GM18505 (cell line): ENCODE measurements at regions not wholly inside any gene's neighbourhood (a gene's known extent, or its start where the extent isn't known, plus 50 kb on each side); places are given as distances from the start of the nearest gene placed in this dataset.

Source experiments
- ATAC-seq: cut with Tn5 transposase; IDR thresholded peaks from one replicate; pipeline ENCODE4 v1.9.1; 2021; ENCODE audit not compliant: unreplicated experiment
- POLR2A ChIP-seq: IDR thresholded peaks from 4 replicates; pipeline ENCODE4 v1.6.1; 2011; ENCODE audit warnings: borderline replicate concordance; ENCODE audit not compliant: insufficient read depth, insufficient read length; ENCODE audit errors: extremely low read depth

DNA sequence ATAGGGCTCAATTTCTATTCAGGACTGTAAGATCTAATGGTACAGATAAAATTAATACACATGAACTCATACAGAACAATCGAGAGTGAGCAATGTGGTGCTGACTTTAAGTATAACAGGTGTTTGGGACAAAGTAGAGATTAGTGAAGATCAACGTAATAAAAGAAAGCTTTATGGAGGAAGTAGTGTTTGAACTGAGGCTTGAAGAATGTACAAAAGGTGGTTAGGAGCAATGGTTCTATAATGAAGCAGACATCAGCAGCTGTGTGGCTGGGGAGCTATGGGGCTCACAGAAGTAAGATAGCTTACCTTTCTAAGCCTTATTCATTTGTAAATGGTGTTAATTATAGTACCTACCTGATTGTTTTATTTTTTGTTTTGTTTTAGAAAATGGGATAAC, 275.4 kb upstream of the RGMB start:
- no peak for TF ChIP-seq POLR2A
- no peak for ATAC-seq

DNA sequence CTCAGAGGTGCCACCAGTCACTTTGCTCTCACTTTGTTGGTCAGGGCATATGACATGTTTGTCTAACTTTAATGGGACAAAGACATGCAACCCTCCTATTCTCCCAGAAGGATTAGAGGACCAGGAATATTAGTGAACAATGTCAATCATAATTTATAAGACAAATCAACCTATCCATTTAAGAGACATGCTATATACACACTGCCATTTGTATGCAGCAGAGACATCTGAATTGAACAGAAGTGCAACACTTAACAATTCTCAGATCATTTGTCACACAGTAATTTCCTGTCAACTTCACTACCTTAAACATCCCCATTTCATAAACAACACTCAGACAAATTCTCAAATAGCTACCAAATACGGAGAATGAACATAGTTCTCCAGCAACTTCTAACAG, 273.6 kb upstream of the RGMB start:
- TF ChIP-seq POLR2A: no peak
- ATAC-seq: no peak

DNA sequence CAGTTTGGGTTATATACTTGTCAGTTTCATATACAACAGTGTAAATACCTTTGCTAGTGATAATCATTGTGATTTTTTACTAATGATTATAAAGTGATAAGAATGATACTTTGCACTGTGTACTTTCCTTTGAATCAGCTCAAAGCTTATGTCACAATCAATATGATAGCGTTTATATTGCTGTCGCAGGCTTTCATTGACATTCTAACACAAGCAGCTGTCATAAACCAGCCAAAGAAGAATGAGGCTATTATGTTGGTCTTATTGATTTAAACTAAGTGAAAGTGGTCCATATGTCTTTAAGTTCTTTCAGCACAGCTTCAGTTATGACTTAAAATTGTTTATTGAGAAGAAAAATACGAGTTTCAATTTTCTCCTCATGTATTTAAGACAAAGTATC, 272.7 kb upstream of the RGMB start:
- TF ChIP-seq POLR2A: no peak
- ATAC-seq: no peak

DNA sequence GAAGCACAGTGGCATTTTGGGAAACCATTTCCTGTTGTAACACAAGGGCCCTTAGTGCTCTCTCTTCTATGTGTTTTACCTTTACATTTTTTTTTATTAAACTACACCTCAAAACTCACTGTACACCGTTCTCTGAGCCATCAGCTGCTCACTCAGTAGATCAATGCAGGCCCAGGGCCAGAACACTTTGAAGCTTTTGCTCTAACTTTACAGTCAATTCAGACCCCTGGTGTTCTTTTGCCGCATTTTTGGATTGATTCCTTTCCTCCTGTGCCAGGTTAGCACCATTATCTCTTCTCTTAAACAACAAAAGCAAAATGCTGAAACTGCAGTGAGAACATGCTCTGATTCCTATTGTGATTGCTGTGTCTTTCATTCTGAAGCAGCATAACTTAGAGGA, 269.8 kb upstream of the RGMB start:
- no peak for TF ChIP-seq POLR2A
- no peak for ATAC-seq

DNA sequence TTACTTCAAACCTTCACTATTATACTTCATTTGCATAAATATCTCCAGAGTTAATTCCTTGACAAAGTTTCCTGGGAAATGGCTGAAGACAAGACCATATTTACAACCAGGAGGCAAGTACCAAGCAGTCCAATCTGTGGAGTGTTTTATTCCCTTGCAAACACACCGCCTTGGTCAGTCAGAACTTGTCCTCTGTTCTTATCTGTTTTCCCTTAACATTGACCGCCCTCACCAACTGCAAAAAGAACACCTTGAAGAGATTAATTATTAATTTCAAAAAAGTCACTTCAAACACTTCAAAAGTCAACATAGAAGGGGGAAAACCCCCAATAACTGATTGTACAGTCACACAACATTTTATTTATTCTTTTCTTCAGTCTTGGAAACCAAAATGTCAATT, 269.0 kb upstream of the RGMB start:
- no peak for ATAC-seq
- TF ChIP-seq POLR2A: no peak

DNA sequence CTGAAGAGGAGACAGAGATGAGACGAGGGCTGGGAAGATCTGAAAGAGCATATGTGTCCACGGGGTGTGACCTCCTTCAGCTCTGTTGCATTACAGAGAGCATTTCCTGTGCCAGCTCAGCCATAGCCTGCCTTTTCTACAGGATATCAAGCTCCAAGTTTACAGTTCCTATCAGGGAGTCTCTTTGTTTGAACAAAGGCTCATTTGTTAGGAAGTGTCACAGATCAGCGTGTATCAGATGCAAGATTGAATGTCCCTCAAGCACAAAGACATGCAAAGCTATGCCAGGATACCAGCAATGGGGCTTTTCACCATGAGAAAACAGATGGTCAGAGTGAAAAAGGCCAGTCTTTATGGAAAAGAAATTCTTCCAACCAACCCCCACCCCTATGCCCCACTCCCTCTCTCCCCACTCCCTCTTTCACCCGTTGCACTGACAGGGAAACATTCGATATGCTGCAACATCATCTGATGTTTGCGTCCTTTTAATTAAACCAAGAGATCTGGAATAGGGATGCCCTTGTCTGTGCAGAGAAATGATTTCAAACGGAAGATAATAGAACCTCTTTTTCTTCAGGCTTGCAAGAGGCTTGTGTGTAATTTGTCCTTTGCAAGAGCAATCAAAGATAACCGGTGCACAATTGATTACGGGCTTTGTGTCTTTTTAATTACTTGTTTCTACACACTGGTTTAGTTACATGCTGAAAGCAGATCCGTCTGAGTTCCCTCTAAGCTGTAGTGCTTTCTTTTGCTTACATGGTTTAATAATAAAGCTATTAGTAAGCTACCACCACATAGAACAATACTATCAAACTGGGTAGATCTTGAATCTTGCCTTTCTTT, 263.1 kb upstream of the RGMB start:
- no peak for ATAC-seq
- TF ChIP-seq POLR2A: no peak

DNA sequence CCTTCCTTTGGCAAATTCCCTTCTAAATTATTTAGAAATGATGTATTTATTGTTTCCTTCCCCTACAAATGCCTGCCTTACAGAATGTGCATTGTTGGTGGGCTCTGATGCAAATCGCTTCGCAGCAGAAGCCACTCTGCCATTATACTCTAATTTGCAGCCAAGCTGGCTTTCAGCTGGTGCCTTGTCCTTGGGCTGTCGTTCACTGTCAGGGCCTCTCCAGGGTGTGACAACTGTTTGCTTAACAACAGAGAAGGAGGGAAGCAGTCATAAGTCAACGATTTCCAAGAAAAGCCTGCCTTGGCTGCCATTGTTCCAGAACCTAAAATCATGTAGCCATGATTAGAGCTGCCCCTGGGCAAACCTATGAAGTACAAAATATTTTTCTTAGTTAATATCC, 260.1 kb upstream of the RGMB start:
- TF ChIP-seq POLR2A: no peak

DNA sequence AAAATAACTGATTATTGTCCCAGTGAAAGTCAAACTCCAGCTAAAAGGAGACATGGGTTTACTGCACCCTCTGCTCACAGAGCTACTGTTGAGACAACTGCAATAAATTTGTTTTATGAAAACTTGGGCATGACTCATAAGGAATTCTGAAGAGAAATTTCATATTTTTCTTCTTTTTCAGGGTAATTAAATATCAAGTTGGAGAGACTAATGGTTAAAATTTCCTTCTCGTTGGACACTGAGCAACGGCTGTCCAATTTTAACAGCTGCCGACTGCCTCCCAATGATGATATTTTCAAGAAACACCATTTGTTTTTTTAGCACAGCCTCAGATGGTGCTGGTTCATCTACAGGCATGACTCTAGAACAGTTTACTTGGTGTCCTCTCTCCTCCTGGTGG, 259.2 kb upstream of the RGMB start:
- ATAC-seq: no peak

More for the DNA sequence above, 260.1 kb upstream of the RGMB start:
- ATAC-seq: no peak

DNA sequence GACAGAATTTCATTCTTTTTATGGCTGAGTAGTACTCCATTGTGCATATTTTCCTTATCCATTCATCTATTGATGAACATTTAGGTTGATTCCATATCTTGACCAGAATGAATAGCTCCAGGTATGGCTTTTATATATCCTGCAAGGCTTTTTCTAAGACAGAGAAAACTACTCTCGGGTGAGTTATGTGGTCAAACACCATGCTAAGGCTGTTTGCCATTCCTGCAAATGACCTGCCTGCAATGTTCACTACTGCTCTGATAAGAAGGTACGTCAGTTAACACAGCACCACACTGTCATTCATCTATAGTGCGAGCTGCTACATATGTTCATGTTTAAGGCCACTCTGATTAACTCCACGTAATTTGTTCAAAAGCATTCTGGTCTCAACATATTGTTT, 256.8 kb upstream of the RGMB start:
- ATAC-seq: no peak
- TF ChIP-seq POLR2A: no peak

More for the DNA sequence above, 259.2 kb upstream of the RGMB start:
- TF ChIP-seq POLR2A: no peak

DNA sequence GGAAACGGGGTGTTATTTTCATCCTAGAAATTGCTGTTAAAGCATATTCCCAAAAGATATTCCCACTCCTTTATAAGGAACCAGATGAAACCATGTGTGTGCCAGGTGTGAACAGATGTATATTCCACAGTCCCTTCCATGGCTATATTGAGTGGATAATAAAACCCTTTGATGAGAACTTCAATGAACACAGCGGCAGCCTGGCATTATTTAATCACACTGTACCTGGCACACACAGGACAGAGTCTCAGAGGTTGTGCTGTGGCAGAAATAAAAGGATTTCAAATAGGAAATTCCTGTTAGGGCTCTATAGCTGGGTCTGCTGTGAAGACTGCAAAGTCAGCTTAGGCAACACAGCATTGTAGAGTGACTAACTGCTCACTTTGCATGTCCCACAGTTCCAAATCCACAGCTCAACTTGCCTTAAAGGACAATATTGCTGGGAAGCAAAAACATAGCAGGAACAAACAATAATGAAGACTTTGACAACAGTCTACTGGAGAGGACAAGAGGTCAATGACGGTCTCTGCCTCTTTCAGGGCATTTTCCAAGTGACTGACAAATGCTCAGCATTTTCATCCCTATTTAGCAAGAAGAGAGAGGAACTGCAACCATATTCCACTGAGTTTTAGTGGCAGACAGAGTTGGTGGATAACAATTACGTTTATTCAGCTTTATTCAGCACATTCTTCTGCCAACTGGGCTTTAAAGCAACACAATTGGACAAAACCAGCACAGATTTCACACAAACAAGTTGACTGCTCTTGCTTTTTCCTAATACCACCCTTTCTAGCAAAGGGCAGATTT, 255.7 kb upstream of the RGMB start:
- ATAC-seq: no peak

DNA sequence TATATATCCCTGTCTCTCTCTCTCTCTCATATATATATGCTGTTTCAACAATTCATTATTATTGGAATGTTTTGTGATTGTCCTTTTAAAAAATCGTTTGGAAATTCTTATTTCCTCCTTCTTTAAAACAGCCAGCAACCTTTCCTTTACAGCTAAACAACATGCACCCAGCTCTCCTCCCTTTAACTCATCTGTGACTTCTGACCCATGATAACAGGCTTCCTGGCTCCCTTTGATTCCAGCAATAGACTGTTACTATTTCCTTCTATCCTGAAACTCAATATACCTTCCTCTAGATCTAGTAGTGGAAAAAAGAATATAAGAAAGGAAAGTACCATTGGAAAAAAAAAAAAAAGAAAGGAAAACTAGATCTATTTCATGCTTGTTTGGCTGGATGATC, 254.7 kb upstream of the RGMB start:
- no peak for ATAC-seq
- no peak for TF ChIP-seq POLR2A

More for the DNA sequence above, 255.7 kb upstream of the RGMB start:
- TF ChIP-seq POLR2A: no peak

DNA sequence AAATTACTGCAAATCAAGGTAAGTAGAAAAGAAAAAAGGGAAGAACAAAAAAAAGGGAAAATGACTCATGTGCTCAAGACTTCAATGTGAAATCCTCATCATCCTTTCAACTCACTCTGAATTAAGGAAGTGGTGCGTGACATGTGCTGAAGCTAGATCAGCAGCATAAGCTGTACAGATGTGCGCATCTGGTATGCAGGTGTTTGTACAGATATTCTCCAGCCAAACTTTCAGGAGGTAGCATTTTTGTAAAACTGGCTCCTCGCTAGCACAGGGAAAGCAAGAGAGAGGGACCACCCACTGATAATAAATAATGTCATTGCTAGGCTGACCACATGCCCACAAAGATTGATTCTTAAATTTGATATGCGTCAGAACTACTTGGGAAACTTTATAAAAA, 253.9 kb upstream of the RGMB start:
- no peak for TF ChIP-seq POLR2A
- ATAC-seq: no peak

DNA sequence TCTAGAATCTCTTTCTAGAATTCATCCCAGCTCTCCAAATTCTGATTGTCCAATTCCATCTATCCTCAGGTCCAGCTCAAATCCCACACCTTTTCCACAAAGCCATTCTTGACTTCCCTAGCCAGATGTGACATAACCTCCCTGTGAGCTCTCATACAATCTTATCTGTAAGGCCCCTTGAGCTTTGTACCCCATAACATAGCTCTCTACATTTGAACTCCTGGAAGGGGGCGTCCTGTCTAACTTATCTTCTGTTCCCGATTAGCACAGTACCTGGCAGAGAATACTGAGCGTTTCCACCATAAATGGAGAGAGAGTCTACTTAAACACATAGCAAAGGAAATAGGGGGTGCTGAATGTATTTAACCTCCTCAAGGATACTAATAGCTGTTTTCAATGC, 251.6 kb upstream of the RGMB start:
- TF ChIP-seq POLR2A: no peak

DNA sequence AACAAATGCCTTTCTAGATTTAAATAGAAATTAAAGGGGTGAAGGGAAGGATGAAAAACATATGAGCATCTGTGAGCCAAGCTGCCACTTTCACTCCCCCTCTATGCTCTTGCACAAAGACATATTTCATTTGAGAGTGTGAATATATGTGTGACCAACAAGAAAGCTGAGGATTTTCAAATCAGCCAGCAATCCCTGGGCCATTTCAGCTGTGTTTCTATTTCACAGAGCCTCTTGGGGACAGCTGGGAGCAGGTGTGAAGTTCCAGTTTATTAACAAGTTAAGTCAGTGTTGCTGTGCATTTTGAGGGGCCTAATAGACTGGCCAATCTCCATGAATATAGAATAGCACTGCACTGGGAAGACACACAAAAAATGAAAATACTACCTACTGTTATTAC, 248.7 kb upstream of the RGMB start:
- ATAC-seq: no peak
- TF ChIP-seq POLR2A: no peak

More for the DNA sequence above, 251.6 kb upstream of the RGMB start:
- ATAC-seq: no peak
